Testis (tissue), 2 donors: ENCODE measurements at regions not wholly inside any gene's neighbourhood (a gene's known extent, or its start where the extent isn't known, plus 50 kb on each side); places are given as distances from the start of the nearest gene placed in this dataset.

Experiments
- POLR2A ChIP-seq: fragments of 450-650 bp; IDR thresholded peaks from one replicate; pipeline ENCODE4 v1.6.1; 2017; ENCODE audit warnings: antibody characterized with exemption, mild to moderate bottlenecking, moderate library complexity
- TF ChIP-seq, protein P1 (sequence below), 3 experiments: fragments of 450-650 bp in 2 of 3; fragments of 200-600 bp in 1 of 3; sonication (generic) in 1 of 3; IDR thresholded peaks; one replicate each; pipeline ENCODE4 v1.5.1; 2016 to 2019; ENCODE audit warnings: antibody characterized with exemption in 3 of 3, mild to moderate bottlenecking in 2 of 3, moderate library complexity in 1 of 3

DNA sequence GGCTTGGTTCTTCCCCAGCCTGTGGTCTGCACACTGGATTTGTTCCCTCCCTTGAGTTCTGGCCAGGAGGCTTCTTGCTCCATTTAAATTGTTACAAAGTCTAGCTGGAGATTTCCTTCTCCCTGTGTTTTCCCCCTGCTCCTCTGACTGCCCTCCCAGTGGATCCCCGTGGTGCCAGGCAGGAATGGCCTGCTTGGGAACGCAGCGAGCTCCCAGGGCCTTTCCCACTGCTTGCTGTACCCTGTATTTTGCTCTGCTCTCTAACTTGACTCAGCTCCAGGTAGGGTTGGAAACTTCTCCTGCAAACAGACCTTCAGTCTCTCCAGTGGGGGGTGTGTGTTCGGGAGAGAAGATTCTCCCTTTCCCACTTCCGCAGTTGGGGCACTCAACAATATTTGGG, 349.2 kb upstream of the FBXO33 start:
- TF ChIP-seq, protein P1, sequence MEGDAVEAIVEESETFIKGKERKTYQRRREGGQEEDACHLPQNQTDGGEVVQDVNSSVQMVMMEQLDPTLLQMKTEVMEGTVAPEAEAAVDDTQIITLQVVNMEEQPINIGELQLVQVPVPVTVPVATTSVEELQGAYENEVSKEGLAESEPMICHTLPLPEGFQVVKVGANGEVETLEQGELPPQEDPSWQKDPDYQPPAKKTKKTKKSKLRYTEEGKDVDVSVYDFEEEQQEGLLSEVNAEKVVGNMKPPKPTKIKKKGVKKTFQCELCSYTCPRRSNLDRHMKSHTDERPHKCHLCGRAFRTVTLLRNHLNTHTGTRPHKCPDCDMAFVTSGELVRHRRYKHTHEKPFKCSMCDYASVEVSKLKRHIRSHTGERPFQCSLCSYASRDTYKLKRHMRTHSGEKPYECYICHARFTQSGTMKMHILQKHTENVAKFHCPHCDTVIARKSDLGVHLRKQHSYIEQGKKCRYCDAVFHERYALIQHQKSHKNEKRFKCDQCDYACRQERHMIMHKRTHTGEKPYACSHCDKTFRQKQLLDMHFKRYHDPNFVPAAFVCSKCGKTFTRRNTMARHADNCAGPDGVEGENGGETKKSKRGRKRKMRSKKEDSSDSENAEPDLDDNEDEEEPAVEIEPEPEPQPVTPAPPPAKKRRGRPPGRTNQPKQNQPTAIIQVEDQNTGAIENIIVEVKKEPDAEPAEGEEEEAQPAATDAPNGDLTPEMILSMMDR (IDR thresholded peaks at IDR 0.05): no peak
- no peak for TF ChIP-seq POLR2A
